ENCODE measurements at regions not wholly inside any gene's neighbourhood (a gene's known extent, or its start where the extent isn't known, plus 50 kb on each side); places are given as distances from the start of the nearest gene placed in this dataset.

DNA sequence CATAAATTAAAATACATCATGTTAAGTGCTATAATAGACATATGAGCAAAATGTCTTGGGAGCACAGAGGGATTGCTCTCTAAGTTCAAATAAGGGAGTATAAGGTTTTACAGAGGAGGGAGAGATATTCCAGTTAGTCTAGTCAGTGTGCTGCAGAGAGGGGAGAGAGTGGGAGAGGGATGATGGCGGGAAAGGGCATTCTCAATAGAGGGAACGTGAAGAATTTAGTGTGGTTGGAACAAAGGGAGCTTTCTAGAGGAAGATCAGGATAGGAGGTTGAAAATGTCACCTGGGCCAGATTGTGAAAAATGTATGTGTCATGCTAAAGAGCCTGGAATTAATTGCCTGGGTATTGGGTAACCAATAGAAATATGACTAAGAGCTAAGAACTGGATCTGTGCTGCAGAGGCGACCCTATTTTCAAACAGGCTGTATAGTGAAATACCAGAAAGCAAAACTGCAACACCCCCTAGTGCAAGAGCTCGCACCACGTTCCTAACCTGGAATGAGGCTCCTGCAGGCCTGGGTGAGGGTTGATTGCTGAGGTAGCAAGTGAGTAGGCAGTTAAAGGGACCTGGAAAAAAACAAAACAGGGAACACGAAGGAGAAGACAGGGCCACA, 791.8 kb upstream of the C9orf72 start:
- TF ChIP-seq, protein P1, sequence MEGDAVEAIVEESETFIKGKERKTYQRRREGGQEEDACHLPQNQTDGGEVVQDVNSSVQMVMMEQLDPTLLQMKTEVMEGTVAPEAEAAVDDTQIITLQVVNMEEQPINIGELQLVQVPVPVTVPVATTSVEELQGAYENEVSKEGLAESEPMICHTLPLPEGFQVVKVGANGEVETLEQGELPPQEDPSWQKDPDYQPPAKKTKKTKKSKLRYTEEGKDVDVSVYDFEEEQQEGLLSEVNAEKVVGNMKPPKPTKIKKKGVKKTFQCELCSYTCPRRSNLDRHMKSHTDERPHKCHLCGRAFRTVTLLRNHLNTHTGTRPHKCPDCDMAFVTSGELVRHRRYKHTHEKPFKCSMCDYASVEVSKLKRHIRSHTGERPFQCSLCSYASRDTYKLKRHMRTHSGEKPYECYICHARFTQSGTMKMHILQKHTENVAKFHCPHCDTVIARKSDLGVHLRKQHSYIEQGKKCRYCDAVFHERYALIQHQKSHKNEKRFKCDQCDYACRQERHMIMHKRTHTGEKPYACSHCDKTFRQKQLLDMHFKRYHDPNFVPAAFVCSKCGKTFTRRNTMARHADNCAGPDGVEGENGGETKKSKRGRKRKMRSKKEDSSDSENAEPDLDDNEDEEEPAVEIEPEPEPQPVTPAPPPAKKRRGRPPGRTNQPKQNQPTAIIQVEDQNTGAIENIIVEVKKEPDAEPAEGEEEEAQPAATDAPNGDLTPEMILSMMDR (IDR thresholded peaks at IDR 0.05 in 2 of 3, conservative IDR thresholded peaks at IDR 0.05 in 1 of 3; ENCODE audit: control insufficient read depth in 2 of 3, extremely low read depth in 1 of 3, insufficient read depth in 1 of 3, low read depth in 3 of 3, low read length in 3 of 3), result no peak
- no peak for TF ChIP-seq JUNB (IDR thresholded peaks at IDR 0.05)
- TF ChIP-seq ETV6 (conservative IDR thresholded peaks at IDR 0.05 in 1 of 2, IDR thresholded peaks at IDR 0.05 in 1 of 2; ENCODE audit: borderline replicate concordance in 1 of 2, low read depth in 1 of 2), result no peak
